ENCODE measurements at regions not wholly inside any gene's neighbourhood (a gene's known extent, or its start where the extent isn't known, plus 50 kb on each side); places are given as distances from the start of the nearest gene placed in this dataset.

DNA sequence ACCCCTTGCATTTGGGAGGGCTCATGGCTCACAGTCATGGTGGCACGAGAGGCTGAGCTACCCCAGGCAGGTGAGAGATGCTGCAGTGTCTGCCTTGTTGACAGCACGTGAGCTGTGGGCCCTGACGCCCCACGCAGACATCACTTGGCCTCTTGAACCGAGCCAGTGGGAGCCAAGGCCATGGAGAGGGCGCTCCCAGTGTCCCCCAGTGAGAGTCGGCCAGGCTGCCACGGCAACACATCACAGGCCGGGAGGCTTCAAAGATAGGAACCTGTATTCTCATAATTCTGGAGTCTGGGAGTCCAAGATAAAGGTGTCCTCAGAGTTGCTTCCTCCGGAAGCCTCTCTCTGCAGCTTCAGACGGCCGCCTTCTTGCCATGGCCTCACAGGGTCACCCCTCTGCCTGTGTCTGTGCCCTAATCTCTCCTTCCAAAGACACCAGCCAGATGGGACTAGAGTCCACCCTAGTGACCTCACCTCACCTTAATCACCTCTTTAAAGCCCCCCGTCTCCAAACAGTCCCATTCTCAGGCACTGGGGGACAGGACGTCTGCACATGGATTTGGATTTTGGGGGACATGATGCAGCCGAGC, 119.6 kb downstream of the KLF6 start:
- DNase-seq (ENCODE audit: low read depth), result no peak
- TF ChIP-seq, protein P1, sequence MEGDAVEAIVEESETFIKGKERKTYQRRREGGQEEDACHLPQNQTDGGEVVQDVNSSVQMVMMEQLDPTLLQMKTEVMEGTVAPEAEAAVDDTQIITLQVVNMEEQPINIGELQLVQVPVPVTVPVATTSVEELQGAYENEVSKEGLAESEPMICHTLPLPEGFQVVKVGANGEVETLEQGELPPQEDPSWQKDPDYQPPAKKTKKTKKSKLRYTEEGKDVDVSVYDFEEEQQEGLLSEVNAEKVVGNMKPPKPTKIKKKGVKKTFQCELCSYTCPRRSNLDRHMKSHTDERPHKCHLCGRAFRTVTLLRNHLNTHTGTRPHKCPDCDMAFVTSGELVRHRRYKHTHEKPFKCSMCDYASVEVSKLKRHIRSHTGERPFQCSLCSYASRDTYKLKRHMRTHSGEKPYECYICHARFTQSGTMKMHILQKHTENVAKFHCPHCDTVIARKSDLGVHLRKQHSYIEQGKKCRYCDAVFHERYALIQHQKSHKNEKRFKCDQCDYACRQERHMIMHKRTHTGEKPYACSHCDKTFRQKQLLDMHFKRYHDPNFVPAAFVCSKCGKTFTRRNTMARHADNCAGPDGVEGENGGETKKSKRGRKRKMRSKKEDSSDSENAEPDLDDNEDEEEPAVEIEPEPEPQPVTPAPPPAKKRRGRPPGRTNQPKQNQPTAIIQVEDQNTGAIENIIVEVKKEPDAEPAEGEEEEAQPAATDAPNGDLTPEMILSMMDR (IDR thresholded peaks at IDR 0.05; ENCODE audit: insufficient read depth, low read depth, low read length, missing control alignments), result no peak
- no peak overlapping the region for H3K4me3 ChIP-seq (ENCODE audit: low read depth, low read length)

GRCh38 chr10:3662775-3663174, 122.2 kb downstream of the KLF6 start:
- no peak overlapping the region for H3K4me3 ChIP-seq (ENCODE audit: low read depth, low read length)
- DNase-seq (ENCODE audit: low read depth), result no peak
- TF ChIP-seq, protein P1 (IDR thresholded peaks at IDR 0.05; ENCODE audit: insufficient read depth, low read depth, low read length, missing control alignments), result no peak

DNA sequence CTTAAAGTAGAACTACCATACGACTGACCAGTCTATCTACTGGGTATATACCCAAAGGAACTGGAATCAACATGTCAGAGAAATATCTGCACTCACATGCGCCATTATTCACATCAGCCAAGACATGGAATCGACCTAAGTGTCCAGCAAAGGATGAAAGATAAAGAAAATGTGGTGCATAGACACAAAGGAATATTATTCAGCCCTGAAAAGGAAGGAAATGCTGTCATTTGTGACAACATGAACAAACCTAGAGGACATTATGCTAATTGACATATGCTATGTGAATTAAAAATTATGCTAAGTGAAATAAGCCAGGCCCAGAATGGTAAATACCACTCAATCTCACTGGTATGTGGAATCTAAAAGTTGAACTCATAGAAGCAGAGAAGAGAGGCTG, 123.7 kb downstream of the KLF6 start:
- DNase-seq (ENCODE audit: low read depth), result no peak
- H3K4me3 ChIP-seq (ENCODE audit: low read depth, low read length), result no peak overlapping the region
- TF ChIP-seq, protein P1 (IDR thresholded peaks at IDR 0.05; ENCODE audit: insufficient read depth, low read depth, low read length, missing control alignments), result no peak

- TF ChIP-seq, protein P1 (IDR thresholded peaks at IDR 0.05; ENCODE audit: insufficient read depth, low read depth, low read length, missing control alignments), result no peak
- no peak for DNase-seq (ENCODE audit: low read depth)
- no peak overlapping the region for H3K4me3 ChIP-seq (ENCODE audit: low read depth, low read length)
These were observed 124.3 kb downstream of the KLF6 start for GRCh38 chr10:3660753-3661152.

DNA sequence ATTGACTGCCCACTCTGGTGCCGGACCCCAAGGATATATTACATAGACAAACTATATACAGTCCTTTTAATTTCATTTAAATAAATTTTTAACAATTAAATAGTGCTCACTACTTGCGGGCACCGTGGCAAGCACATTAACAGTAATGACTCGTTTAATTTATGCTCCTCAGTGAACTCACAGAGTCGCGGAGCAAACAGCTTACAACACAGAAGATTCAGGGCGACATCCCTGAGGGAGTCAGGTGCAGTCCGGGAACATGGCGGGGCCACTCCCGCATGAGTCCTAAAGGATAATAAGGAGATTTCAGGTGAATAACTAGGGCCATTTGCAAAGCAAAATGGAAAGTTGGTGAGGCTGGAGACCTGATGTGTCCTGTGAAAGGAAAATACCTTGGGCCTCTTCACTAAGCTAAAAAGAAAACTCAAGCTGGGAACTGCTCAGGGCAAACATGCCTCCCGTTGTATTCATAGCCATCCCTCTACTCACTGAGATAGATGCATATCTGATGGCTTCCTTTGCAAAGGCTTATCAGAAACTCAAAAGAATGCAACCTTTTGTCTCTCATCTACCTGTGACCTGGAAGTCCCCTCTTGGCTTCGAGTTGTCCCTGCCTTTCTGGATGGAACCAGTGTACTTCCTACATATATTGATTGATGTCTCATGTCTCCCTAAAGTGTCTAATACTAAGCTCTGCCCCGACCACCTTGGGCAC, 125.6 kb downstream of the KLF6 start:
- no peak for DNase-seq (ENCODE audit: low read depth)
- TF ChIP-seq, protein P1 (IDR thresholded peaks at IDR 0.05; ENCODE audit: insufficient read depth, low read depth, low read length, missing control alignments), result no peak
- H3K4me3 ChIP-seq (ENCODE audit: low read depth, low read length), result no peak overlapping the region

GRCh38 chr10:3658766-3659165, 126.2 kb downstream of the KLF6 start:
- no peak for DNase-seq (ENCODE audit: low read depth)
- no peak overlapping the region for H3K4me3 ChIP-seq (ENCODE audit: low read depth, low read length)
- TF ChIP-seq, protein P1 (IDR thresholded peaks at IDR 0.05; ENCODE audit: insufficient read depth, low read depth, low read length, missing control alignments), result no peak

DNA sequence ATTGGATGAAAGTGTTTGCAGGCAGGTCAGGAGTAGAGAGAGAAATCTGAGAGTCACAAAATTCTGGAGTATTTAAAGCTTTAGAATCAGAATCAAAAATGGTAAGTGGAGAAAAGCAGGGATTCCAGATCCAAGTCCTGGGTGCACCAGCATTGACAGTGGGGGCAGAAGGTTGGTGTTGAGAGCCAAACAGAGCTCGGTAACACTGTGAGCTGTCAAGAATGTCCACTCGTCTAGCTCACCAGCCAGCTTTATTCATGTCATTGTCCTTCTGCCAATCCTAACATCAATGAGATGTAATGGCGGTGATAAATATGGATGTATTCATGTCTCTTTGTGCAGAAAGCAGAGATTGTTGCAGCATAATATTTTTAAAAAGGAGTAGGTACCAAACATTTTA, 128.8 kb downstream of the KLF6 start:
- no peak overlapping the region for H3K4me3 ChIP-seq (ENCODE audit: low read depth, low read length)
- no peak for DNase-seq (ENCODE audit: low read depth)
- TF ChIP-seq, protein P1 (IDR thresholded peaks at IDR 0.05; ENCODE audit: insufficient read depth, low read depth, low read length, missing control alignments), result no peak
